ENCODE measurements at regions not wholly inside any gene's neighbourhood (a gene's known extent, or its start where the extent isn't known, plus 50 kb on each side); places are given as distances from the start of the nearest gene placed in this dataset.

GRCh38 chr3:170730071-170730812 is 139.8 kb downstream of the RPL22L1 start:
- H3K4me1 ChIP-seq, result no peaks in the 10 kb centered on the region
- WGBS, 2 donors, result 84 to 90% methylated on average over 4 of the region's 4 CpGs
- no peak for ATAC-seq (ENCODE audit: low FRiP score in 2 of 2)

GRCh38 chr3:170728181-170728580 is 141.8 kb downstream of the RPL22L1 start:
- Histone ChIP-seq H3K9me3 (no peaks in the 10 kb centered on the region), H3K4me3 (no peak overlapping the region), H3K36me3 (no peaks in the 10 kb centered on the region), H3K27ac (no peak overlapping the region), H3K27me3 (no peaks in the 10 kb centered on the region), H3K4me1 (no peaks in the 10 kb centered on the region)
- 93 to 96% methylated on average over 3 of the region's 3 CpGs for WGBS, 2 donors
- no peak for ATAC-seq (ENCODE audit: low FRiP score in 2 of 2)
- DNase-seq, result no peak
- TF ChIP-seq POLR2AphosphoS5 (IDR thresholded peaks at IDR 0.05) (no peak), EP300 (IDR thresholded peaks at IDR 0.05) (no peak), CTCF (IDR thresholded peaks at IDR 0.05) (no peak)

More at GRCh38 chr3:170730071-170730812, 139.8 kb downstream of the RPL22L1 start:
- no peaks in the 10 kb centered on the region for H3K9me3 ChIP-seq
- no peaks in the 10 kb centered on the region for H3K36me3 ChIP-seq
- no peaks in the 10 kb centered on the region for H3K27me3 ChIP-seq
- H3K4me3 ChIP-seq, result no peak overlapping the region
- TF ChIP-seq POLR2AphosphoS5 (IDR thresholded peaks at IDR 0.05) (no peak), EP300 (IDR thresholded peaks at IDR 0.05) (no peak), CTCF (IDR thresholded peaks at IDR 0.05) (no peak), POLR2A (IDR thresholded peaks at IDR 0.05) (no peak)
- no peak for DNase-seq
- H3K27ac ChIP-seq, result no peak overlapping the region

GRCh38 chr3:170727754-170728153 is 141.9 kb upstream of the SLC7A14 start:
- Histone ChIP-seq H3K27me3 (no peaks in the 10 kb centered on the region), H3K4me1 (no peaks in the 10 kb centered on the region), H3K36me3 (no peaks in the 10 kb centered on the region), H3K9me3 (no peaks in the 10 kb centered on the region), H3K4me3 (no peak overlapping the region), H3K27ac (no peak overlapping the region)
- WGBS, 2 donors, result 92 to 93% methylated on average over 3 of the region's 3 CpGs
- TF ChIP-seq EP300 (IDR thresholded peaks at IDR 0.05) (no peak), CTCF (IDR thresholded peaks at IDR 0.05) (no peak), POLR2AphosphoS5 (IDR thresholded peaks at IDR 0.05) (no peak), POLR2A (IDR thresholded peaks at IDR 0.05) (no peak)
- DNase-seq (no peak), ATAC-seq (ENCODE audit: low FRiP score in 2 of 2) (no peak)

- ATAC-seq (ENCODE audit: low FRiP score in 2 of 2), result peak in 1 of 2 donors; percentile 74
These were observed 141.2 kb upstream of the SLC7A14 start for GRCh38 chr3:170726976-170727661.

More at GRCh38 chr3:170726976-170727661, 141.2 kb upstream of the SLC7A14 start:
- WGBS, 2 donors, result 45 to 63% methylated on average over 2 of the region's 2 CpGs
- H3K4me3 ChIP-seq, result no peak overlapping the region
- no peak for DNase-seq
- no peaks in the 10 kb centered on the region for H3K4me1 ChIP-seq
- no peaks in the 10 kb centered on the region for H3K9me3 ChIP-seq
- H3K36me3 ChIP-seq, result no peaks in the 10 kb centered on the region
- H3K27ac ChIP-seq, result no peak overlapping the region
- TF ChIP-seq EP300 (IDR thresholded peaks at IDR 0.05) (no peak), POLR2A (IDR thresholded peaks at IDR 0.05) (no peak), POLR2AphosphoS5 (IDR thresholded peaks at IDR 0.05) (no peak), CTCF (IDR thresholded peaks at IDR 0.05) (no peak)
- H3K27me3 ChIP-seq, result no peaks in the 10 kb centered on the region

Measured in upper lobe of left lung (tissue), 6 donors.